ENCODE measurements at regions not wholly inside any gene's neighbourhood (a gene's known extent, or its start where the extent isn't known, plus 50 kb on each side); places are given as distances from the start of the nearest gene placed in this dataset.

DNA sequence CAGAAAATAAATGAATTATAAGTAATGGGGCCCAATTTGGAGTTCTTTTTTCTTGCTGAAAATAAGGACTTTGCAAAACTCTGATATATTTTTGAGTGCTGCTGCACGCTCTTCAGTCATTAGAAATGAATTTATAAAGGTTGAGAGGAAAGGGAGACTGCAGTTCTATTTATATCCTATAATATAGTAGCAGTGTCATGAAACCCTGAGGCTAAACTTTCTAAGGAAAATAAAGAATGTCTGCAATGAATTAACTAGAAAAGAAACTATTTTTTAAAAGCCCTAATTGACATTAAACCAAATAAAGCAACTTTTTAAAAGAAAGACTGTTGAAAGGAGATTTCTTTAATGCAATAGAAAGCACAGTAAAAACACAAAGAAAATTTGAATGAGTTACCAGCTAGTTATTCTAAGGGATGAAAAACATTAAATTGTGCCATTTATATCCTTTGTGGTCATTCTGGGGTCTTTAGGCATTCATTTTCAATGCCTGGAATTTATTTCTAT lies 1072.8 kb upstream of the TMEFF2 start:
- TF ChIP-seq CTCF (IDR thresholded peaks at IDR 0.05; ENCODE audit: low read length): no peak
- no peak for TF ChIP-seq EZH2phosphoT487 (IDR thresholded peaks at IDR 0.05; ENCODE audit: low read length)
